Activated naive CD4-positive, alpha-beta T cell treated with anti-CD3 and anti-CD28 coated beads, Interleukin-2, amount 50 U/mL, for 72 hours (primary cell): ENCODE measurements at regions not wholly inside any gene's neighbourhood (a gene's known extent, or its start where the extent isn't known, plus 50 kb on each side); places are given as distances from the start of the nearest gene placed in this dataset.
"Not testable (repeated sequence)": the region's sequence is repeated elsewhere in the genome, so short reads cannot be mapped to it uniquely, and the experiment has no call there.

Experiments used
- ATAC-seq, 2 donors: fragments of 150-1000 bp; cut with Tn5 transposase; 2 replicates each; pipeline ENCODE4 v1.10.0; 2021; ENCODE audit warnings: mild to moderate bottlenecking in 2 of 2, moderate library complexity in 2 of 2
- DNase-seq, 2 donors: peaks; one replicate each; pipeline ENCODE4 v3.0.0; 2021 to 2022; ENCODE audit warnings: low spot score in 2 of 2
- H3K27ac Mint-ChIP-seq, 2 donors: one replicate each; pipeline ENCODE4 v1.8.0; 2022; ENCODE audit warnings: mild to moderate bottlenecking in 2 of 2, mixed read lengths in 2 of 2
- H3K36me3 Mint-ChIP-seq, 2 donors: one replicate each; pipeline ENCODE4 v1.8.0; 2022; ENCODE audit warnings: mixed read lengths in 2 of 2
- H3K9me3 Mint-ChIP-seq, 2 donors: one replicate each; pipeline ENCODE4 v1.8.0; 2022; ENCODE audit warnings: mixed read lengths in 2 of 2

DNA sequence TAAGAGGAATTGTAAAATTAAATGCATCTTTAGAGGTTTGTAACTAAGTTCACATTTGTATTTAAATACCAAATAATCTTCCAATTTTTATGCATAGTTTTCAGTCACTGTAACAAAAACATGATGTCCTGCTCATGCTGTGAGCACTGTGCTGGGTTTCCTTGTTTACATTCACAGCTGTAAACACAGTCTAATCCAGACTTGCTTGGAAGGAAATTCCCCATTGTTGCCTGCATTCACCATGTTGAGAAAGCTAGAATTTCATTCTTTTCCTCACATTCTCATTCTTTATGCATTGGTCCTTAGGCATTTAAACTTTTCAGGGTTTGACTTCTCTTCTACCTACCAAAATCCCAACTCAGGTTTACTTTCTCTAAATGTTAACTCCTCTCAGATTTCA, 242.0 kb upstream of the TBX18 start:
- H3K9me3 Mint-ChIP-seq = peaks cover 0 to 4% of the 10 kb centered on the region in 2 donors
- no peak for DNase-seq
- H3K36me3 Mint-ChIP-seq = no peaks in the 10 kb centered on the region
- ATAC-seq = no peak
- H3K27ac Mint-ChIP-seq = no peak overlapping the region

DNA sequence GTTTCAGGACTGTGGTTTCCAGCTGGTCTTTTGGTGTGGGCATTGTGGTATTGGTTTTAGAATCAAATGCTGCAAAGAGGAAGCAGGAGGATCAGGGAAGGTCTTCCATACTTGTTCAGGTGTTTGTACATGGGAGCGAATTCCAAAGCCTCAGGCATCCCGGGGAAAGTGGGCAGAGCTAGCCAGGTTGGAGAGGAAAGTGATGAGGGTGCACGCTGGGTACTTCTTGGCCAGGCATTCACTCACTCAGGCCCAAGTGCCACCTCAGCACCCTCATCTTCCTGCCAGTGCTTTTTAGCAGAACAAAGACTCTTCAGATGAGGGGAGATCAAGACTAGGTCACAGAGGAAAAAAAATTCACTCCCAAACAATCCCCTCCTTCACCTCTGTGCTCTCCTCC, 241.1 kb upstream of the TBX18 start:
- no peak overlapping the region for H3K27ac Mint-ChIP-seq
- H3K36me3 Mint-ChIP-seq = no peaks in the 10 kb centered on the region
- H3K9me3 Mint-ChIP-seq = no peaks in the 10 kb centered on the region
- ATAC-seq (no peak), DNase-seq (no peak)

DNA sequence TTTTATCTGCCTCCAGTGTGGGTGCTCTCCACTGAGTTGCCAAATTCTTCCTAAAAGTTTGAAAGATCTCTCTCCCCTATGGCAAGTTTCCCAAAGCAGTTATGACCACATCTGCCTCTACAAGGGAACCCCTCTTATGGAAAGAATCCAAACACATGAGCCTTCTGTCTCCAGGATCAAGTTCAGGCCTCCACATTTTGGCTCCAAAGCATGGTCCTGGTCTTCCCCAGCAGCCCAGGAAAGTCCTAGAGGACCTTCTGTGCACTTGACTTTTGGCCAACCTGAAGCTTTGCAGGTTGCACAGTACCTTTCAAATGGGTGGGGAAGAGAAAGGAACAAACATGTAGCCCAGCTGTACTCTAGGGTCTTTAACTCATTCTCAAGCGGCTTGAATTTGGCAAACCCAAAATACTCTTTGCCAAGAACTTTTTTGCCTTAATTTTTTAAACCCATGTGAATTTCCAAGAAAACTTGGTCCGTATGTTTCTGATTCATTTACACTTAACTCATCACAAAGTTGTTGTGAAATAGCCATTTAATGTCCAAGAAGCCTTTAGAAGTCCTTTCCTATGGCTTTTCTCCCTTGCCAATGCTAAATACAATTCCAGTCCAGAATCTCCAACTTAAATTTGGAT, 240.1 kb upstream of the TBX18 start:
- no peaks in the 10 kb centered on the region for H3K36me3 Mint-ChIP-seq
- DNase-seq (no peak), ATAC-seq (no peak)
- H3K27ac Mint-ChIP-seq = no peak overlapping the region
- no peaks in the 10 kb centered on the region for H3K9me3 Mint-ChIP-seq

DNA sequence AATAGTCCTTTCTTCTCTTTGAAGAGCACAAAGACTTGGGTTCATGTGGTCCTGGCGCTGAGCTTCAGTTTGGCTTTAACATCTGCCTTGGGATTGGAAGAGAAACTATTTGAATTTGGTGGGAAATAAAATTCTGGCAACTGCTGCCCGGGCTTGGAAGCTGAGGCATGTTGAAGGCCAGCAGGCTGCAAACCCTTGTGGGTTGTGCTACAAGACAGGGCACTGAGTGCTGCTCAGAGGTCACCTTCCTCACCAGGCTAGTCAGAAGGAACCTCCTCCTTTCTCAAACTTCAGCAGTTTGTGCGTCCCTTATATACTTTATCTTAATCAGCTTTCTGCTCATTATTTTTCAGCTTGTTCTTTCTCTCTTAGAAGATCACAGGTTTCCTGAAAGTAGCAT, 238.4 kb upstream of the TBX18 start:
- Mint-ChIP-seq H3K9me3 (no peaks in the 10 kb centered on the region), H3K27ac (no peak overlapping the region), H3K36me3 (no peaks in the 10 kb centered on the region)
- ATAC-seq (no peak), DNase-seq (no peak)

DNA sequence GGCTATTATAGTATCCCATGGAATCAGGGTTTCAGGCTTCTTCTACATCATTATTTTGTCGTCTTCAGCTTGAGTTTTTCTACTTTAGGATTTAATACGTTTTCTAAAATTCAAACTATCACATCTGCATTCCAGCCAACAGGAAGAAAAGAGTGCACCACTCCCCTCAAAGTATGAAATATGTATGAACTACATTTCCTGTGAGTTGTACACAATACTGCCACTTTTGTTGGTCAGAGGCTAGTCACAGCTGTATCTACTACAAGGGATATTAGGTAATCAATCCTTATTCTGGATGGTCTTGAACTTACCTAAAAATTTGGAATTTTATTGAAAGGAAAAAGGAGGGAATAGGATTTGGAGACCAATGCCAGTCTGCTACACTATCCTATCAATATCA, 235.6 kb upstream of the TBX18 start:
- DNase-seq (no peak), ATAC-seq (no peak)
- no peak overlapping the region for H3K27ac Mint-ChIP-seq
- no peaks in the 10 kb centered on the region for H3K36me3 Mint-ChIP-seq
- peaks cover 5 to 6% of the 10 kb centered on the region in 2 donors for H3K9me3 Mint-ChIP-seq

DNA sequence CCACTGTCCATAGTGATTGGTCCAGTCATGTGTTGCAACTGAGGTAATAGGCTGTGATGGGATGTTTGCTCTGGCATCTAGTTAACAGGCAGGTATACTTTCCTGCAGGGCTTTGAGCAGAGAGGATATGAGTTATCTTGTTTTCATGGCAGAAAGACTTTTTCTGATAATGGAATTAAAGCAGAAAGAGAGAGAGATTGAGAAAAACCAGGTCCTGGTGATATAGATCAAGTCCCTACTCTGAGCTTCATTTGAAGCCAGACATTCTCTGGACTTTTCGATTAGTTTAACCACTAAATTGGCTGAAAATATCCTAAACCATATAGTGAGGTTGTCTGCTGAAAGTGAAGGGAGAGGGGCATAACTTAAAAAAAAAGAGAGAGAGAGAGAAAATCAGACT, 233.8 kb upstream of the TBX18 start:
- Mint-ChIP-seq H3K9me3 (peaks cover 5 to 9% of the 10 kb centered on the region in 2 donors), H3K27ac (no peak overlapping the region), H3K36me3 (no peaks in the 10 kb centered on the region)
- ATAC-seq = no peak
- no peak for DNase-seq

DNA sequence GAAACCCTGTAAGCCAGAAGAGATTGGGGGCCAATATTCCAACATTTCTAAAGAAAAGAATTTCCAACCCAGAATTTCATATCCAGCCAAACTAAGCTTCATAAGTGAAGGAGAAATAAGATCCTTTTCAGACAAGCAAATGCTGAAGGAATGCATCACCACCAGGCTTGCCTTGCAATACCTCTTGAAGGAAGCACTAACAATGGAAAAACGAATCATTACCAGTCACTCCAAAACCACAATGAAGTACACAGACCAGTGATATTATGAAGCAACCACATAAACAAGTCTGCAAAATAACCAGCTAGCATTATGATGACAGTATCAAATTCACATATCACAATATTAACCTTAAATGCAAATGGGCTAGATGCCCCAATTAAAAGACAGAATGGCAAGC, 224.4 kb upstream of the TBX18 start:
- not testable (repeated sequence) for ATAC-seq

DNA sequence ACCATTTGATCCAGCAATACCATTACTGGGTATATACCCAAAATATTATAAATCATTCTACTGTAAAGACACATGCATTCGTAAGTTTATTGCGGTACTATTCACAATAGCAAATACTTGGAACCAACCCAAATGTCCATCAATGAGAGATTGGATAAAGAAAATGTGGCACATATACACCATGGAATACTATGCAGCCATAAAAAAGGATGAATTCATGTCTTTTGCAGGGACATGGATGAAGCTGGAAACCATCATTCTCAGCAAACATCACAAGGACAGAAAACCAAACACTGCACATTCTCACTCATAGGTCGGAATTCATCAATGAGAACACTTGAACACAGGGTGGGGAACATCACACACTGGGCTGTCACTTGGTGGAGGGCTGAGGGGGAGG, 221.1 kb upstream of the TBX18 start:
- not testable (repeated sequence) for H3K27ac Mint-ChIP-seq, ATAC-seq, DNase-seq
- peaks cover 5 to 16% of the 10 kb centered on the region in 2 donors for H3K36me3 Mint-ChIP-seq
- peaks cover 38% of the 10 kb centered on the region in 2 donors for H3K9me3 Mint-ChIP-seq

More for the DNA sequence above, 224.4 kb upstream of the TBX18 start:
- Mint-ChIP-seq H3K9me3 (peaks cover 39% of the 10 kb centered on the region in 2 donors), H3K36me3 (peaks cover 5 to 19% of the 10 kb centered on the region in 2 donors)
- DNase-seq, H3K27ac Mint-ChIP-seq: not testable (repeated sequence)

DNA sequence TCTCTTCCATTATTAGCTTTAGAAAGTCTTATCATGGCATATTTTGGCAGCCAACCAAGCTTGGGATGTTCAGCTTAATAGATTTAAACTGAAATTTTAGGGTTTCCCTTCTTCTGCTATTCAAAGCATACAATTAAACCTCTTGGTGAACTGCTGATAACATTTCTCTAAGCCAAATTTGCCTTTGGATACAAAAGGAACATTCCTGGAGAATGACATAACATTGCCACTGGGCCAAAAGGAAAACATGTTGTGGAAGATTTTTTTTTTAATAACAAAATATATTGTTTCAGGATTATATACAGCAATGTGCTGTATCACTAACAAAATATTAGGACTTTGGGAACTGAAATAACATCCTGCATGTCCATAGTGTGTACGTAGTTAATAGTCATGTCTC, 215.1 kb upstream of the TBX18 start:
- Mint-ChIP-seq H3K27ac (no peak overlapping the region), H3K36me3 (peaks cover 0 to 6% of the 10 kb centered on the region in 2 donors), H3K9me3 (peaks cover 19% of the 10 kb centered on the region in 2 donors)
- DNase-seq (no peak), ATAC-seq (no peak)

DNA sequence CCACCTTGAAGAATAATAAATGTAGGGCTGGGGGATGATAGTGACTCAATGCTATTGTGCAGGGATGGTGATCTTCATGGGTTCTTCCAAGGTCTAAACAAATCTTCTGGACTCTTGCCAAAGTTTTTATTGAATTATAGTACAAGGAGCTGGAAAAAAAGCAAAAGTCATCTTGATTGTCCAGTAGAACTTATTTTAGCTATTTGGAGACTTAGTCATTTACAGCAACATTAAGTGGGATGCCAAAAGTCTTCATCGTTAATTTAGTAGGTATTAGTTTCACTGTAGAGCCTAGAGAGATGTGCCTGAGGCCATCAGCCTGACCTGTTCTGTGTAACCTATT, 212.9 kb upstream of the TBX18 start:
- Mint-ChIP-seq H3K36me3 (peaks cover 0 to 1% of the 10 kb centered on the region in 2 donors), H3K9me3 (peaks cover 7 to 9% of the 10 kb centered on the region in 2 donors), H3K27ac (no peak overlapping the region)
- DNase-seq (no peak), ATAC-seq (no peak)

DNA sequence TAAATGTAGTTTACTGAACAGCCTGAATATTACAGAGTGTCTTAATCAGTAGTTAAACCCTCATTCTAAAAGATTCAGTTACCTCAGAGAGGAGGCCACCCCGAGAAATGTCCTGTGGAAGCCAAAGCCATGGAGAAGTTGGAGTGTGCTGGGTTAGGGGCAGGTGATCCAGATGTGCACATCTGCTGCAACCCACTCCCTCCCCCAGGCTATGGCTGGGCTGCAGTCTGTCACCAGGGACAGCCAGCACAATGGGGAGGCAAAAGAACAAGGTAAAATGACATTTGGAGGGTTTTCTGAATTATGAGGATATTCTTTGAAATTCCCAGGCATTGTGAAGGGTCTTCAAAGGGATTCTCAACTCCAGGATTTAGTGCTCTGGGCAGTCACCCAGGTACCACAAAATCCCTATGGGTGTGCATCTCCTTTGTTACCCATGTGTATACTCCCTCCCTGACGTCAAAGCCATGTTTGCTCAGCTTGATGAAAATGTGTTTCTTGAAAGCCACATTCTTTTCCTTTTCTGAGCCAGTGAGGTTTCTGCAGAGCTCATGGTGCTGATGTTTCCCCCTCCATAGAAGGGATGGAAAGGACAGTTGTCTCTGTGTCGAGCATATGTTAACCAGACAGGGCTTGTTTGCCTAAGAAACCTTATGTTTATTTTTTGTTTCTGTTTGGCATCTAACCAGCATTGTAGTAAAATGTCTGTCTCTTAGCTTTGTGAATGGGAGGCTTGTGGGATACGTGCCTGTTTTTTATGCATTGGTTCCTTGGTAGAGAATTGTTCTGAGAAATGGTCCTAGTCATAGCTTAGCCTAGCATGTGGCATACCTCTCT, 212.3 kb upstream of the TBX18 start:
- ATAC-seq = no peak

DNA sequence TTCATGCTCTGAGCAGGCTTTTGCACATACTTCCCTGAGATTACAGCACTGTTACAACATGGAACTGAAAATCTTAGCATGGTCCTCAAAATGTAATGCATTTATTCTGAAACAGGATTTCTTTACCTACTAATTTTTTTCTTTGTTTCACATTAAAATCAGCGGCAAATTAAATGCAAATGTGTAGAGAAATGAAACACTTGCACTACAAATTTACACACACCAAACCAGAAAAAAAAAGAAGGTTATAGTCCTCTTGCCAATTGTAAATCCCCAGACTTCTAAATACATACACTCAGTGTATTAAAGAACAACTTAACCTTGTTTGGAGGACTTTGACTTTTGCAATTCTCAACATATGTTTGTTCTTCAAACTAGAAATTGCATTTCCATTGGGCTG, 210.9 kb upstream of the TBX18 start:
- peaks cover 9 to 12% of the 10 kb centered on the region in 2 donors for H3K9me3 Mint-ChIP-seq
- ATAC-seq (no peak), DNase-seq (no peak)
- H3K27ac Mint-ChIP-seq = no peak overlapping the region
- H3K36me3 Mint-ChIP-seq = no peaks in the 10 kb centered on the region

More for the DNA sequence above, 212.3 kb upstream of the TBX18 start:
- H3K9me3 Mint-ChIP-seq = peaks cover 7 to 9% of the 10 kb centered on the region in 2 donors
- H3K36me3 Mint-ChIP-seq = no peaks in the 10 kb centered on the region
- no peak for DNase-seq
- no peak overlapping the region for H3K27ac Mint-ChIP-seq

DNA sequence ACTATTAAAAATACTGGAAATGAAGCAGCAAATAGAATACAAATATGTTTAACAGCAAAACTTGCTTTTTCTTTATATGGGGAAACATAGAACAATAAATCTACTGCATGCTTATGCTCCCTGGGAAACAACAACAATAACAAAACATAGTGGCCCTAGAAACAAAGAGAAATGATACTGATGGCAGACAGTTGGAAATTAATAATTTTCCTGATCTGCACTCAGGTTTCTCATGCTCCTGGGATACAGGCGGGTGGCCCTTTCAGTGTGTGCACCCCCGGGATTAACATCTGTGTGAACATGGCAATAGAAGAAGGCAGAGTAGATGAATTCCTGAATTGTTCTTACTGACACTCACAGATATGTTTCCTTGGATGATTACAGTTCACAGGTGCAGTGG, 209.2 kb upstream of the TBX18 start:
- no peak overlapping the region for H3K27ac Mint-ChIP-seq
- no peak for DNase-seq
- ATAC-seq = no peak
- H3K36me3 Mint-ChIP-seq = no peaks in the 10 kb centered on the region
- peaks cover 12 to 14% of the 10 kb centered on the region in 2 donors for H3K9me3 Mint-ChIP-seq

DNA sequence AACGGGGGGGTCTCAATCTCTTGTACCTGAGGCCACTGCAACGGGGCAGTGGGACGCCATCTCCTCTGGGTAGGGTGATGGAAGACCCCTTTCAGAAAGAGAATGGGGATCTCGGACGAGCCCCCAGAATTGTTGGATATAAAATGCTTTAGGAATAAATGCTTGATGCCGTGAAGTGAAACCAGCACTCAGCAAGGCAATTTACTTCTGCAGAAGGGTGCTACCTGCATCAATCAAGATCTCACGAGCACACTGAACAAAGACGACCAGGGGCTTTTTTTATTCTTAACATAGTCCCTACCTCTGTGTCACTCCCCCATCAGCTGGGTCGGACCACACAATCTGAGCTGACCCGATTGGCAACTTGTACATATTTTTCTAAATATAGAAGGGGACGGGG, 203.6 kb upstream of the TBX18 start:
- Mint-ChIP-seq H3K9me3 (peaks cover 32 to 35% of the 10 kb centered on the region in 2 donors), H3K27ac (no peak overlapping the region), H3K36me3 (no peaks in the 10 kb centered on the region)
- no peak for DNase-seq
- ATAC-seq = no peak

DNA sequence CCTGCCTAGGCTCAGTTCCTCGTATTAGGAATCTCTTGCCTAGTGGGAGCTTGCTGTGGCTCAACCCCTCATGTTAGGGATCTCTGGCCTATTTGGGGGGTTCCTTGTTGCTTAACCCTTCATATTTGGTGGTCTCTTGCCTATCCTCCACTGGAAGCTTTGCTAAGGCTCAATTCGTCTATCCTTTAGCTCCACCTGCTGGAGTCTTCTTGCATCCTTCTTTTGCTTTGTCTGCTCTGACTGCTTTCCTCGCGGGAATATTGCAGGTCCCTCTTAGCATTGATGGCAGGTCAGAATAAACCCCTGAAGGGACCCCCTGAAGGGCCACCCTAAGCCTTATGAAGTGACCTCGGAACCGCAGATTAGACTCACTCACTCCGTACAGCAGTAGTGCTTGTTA, 203.0 kb upstream of the TBX18 start:
- H3K36me3 Mint-ChIP-seq = no peaks in the 10 kb centered on the region
- no peak for DNase-seq
- no peak overlapping the region for H3K27ac Mint-ChIP-seq
- peaks cover 28 to 35% of the 10 kb centered on the region in 2 donors for H3K9me3 Mint-ChIP-seq
- no peak for ATAC-seq

DNA sequence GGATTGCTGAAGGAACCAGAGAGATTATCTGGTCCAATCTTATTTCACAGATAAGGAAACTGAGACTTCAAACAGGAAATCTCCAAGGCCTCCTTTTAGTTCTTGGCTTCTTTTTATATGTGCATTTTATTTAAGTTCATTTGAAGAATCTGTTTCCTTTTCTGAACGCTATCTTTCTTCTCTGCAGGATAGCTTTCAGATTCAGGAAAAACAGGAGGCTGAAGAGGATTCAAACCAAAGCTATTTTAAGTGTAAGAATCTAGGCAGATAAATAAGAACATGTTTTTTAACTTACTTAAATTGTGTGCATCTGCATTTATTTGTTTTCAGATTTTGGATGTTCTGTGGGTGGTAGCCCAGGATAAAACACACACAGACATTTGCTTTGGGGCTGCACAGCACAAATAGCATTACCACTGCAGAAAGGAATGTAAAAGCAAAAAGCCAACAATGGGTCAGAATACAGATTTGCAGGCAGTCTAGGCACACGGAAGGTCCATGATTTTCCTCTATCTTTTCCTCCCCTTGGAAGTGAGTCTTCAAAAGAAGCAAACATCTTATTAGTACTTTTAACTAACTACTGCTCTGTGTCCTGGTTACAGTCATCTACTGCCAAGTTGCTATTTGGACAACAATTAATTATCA, 188.8 kb upstream of the TBX18 start:
- H3K36me3 Mint-ChIP-seq = no peaks in the 10 kb centered on the region
- no peak overlapping the region for H3K27ac Mint-ChIP-seq
- peaks cover 2 to 8% of the 10 kb centered on the region in 2 donors for H3K9me3 Mint-ChIP-seq
- DNase-seq (no peak), ATAC-seq (no peak)

DNA sequence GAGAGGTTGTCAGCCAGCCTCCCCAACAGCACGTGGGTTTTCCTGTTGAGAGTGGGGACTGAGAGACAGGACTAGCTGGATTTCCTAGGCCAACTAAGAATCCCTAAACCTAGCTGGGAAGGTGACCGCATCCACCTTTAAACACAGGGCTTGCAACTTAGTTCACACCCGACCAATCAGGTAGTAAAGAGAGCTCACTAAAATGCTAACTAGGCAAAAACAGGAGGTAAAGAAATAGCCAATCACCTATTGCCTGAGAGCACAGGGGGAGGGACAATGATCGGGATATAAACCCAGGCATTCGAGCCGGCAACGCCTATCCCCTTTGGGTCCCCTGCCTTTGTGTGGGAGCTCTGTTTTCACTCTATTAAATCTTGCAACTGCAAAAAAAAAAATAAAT, 180.5 kb upstream of the TBX18 start:
- H3K9me3 Mint-ChIP-seq = peaks cover 12 to 15% of the 10 kb centered on the region in 2 donors
- H3K27ac Mint-ChIP-seq, H3K36me3 Mint-ChIP-seq, DNase-seq, ATAC-seq: not testable (repeated sequence)
